DMS 273 (cell line): ENCODE measurements at regions not wholly inside any gene's neighbourhood (a gene's known extent, or its start where the extent isn't known, plus 50 kb on each side); places are given as distances from the start of the nearest gene placed in this dataset.

Experiments
- DNase-seq: peaks from one replicate; lab custom pipeline; 2025; ENCODE audit not compliant: unreplicated experiment; lab: John Stamatoyannopoulos, UW

DNA sequence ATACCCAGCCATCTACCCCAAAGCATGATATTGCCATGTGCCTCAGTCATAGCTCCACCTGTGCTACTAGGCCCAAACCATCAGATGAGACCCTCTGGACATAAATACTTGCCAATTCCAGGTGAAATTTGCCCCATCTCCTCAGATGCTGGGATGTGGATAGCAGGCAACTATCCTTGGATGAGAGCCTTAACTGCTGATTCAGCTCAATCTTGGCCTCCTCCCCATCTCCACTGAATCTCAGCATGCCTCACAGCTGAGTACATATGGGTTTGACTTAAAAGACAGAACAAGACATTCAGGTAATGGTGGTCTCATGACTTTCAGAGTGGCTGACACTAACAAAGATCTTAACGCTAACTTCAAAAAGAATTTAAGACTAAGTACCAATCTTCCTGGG is 50.8 kb upstream of the KLHL13 start:
- no peak for DNase-seq

GRCh38 chrX:118171356-118171755 is 54.7 kb upstream of the KLHL13 start:
- DNase-seq, result no peak

GRCh38 chrX:118174516-118175098 is 58.0 kb upstream of the KLHL13 start:
- DNase-seq, result no peak

DNA sequence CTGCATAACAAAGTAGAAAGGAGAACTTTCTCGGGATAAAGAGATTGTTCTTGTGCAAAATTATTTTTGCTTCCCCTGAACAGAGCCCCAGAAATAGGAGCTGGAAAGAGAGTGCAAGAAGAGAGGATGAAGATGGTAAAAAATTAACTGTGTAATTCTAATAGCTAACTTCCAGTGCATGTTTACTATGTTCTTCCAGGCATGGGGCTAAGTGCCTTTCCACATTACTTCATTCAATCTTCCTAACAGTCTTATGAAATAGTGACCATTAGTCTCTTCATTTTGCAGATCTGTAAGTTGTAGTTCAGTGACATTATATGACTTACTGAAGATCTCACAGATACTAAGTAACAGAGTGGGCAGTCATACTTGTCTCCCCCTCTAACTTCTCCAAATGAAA is 61.1 kb upstream of the KLHL13 start:
- DNase-seq, result no peak

- DNase-seq, result no peak
Measured at GRCh38 chrX:118178450-118178849, 61.8 kb upstream of the KLHL13 start.

DNA sequence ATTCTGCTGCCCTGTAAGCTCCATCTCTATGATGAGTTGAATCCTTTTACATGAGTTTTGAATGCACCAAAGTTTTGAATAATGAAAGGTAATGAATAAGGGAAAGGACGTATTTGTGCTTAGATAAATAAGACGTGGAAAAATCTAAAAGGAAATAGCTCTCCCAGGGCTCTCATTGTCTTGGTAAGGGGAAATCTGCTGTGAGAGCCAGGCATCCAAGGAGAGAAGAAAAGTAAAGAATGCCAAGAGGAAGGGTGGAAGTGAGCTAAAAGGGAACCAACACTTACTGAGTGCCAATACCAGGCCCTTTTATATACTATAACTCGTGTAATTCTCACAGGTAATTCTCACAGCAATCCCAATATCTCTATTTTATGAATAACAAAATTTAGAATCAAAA is 62.6 kb upstream of the KLHL13 start:
- DNase-seq, result no peak

GRCh38 chrX:118179718-118180117 is 63.1 kb upstream of the KLHL13 start:
- no peak for DNase-seq

GRCh38 chrX:118181030-118181429 is 64.4 kb upstream of the KLHL13 start:
- DNase-seq, result peak; percentile 10

GRCh38 chrX:118182025-118182424 is 65.4 kb upstream of the KLHL13 start:
- DNase-seq, result no peak

GRCh38 chrX:118182681-118183080 is 66.1 kb upstream of the KLHL13 start:
- DNase-seq, result no peak

DNA sequence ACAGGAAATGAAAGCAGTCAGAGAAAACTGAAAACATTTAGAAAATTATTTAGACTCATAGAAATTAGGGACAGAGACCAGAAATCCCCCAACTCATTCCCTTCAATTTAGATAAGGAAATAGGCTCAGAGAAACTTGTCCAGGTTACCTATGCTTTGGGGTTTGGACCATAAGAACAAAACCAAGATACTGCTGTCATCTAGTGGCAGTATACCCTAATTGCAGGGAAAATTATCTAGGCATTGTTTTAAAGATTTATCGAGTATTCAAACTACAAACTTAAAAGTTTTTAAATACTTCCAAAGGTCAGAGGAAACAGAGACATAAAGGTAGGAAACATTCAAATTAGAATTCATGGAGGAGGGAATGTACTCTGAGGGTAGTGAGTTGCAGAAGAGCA is 67.0 kb upstream of the KLHL13 start:
- no peak for DNase-seq

DNA sequence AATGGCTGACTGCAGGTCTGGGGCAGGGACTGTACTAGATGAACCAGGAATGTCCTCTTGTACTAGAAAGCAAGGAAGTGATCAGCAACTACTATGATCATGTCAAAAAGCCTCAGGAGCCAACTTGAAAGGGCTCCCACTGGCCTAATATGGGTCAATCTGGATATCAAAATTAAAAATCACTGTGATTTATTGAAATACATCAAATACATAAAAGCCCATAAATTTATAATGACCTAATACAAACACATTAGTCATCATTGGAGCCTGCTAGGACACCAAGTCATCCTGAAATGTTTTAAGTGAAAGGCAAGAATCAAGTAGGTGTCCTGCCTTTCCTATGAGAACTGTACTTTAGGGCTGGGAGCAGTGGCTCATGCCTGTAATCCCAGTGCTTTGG is 70.5 kb upstream of the KLHL13 start:
- DNase-seq, result no peak

DNA sequence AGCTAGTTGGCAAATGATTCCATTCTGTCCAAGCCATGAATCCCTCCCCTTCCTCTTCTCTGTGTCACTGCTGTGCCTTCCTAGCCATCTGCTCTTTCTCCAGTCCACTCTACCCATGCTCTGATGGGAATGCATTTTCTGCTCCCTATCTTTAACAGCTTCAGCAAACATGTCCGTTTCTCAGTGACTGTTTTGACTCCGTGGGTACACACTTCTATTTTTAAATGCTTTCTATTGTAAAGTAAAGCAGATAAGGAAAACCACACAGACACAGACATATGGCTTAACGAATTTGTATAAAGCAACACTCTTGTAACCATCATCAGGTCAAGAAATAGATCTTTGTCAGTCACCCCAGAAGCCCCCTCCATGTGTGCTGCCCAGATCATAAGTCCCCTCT is 72.4 kb upstream of the KLHL13 start:
- DNase-seq, result peak; percentile 42

DNA sequence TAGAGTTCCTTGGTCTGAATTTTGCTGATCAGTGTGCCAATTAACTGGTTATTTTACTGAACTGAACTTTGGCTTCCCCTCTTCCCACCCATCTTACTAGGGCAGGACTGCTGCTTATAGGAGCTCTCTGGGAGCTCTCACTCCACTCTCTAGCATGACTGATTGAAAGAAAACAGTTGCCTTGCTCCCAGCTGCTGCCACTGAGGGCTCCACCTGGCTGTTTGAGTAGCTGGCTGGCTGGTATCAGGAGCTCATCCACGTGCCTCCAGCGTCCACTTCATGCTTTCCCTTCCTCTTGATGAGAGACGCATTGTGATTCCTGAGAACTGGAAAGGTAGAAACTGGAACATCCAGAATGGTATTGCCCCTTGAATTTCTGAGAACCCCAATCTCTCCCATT is 73.0 kb upstream of the KLHL13 start:
- peak; percentile 58 for DNase-seq

- DNase-seq, result no peak
Measured at GRCh38 chrX:118197730-118198129, 81.1 kb upstream of the KLHL13 start.

DNA sequence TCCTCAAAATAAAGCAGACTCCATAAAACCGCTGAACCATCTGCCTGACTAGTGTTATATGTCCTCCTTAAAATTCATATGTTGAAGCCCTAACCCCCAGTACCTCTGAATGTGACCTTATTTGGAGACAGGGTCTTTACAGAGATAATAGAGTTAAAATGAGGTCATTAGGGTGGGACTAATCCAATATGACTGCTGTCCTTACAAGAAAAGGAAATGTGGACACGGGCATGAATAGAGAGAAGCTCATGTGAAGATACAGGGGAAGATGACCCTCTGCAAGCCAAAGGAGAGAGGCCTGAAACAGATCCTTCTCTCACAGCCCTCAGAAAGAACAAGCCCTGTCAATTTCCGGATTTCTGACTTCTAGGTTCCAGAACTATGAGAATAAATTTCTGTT is 82.0 kb upstream of the KLHL13 start:
- DNase-seq, result peak; percentile 10

DNA sequence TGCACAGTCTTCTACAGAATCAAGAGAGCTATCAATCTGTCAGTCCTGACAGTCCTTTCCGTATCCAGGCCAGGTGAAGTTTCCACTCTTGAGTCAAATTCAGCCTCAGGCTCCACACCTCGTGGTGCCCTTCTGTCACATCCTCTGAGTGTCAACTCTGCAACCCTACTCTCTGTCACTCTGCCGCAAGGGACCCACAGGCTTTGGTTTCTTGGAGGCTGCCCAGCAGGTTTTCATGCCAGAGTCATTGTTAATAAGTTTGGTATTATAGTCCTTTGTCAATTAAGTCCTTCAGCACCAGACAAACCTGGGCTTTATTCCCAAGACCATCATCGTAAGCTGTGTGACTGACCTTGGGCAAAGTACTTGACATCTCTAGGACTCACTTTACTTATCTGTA is 83.4 kb upstream of the KLHL13 start:
- DNase-seq, result no peak

GRCh38 chrX:118205421-118206395 is 89.1 kb upstream of the KLHL13 start:
- DNase-seq, result no peak

DNA sequence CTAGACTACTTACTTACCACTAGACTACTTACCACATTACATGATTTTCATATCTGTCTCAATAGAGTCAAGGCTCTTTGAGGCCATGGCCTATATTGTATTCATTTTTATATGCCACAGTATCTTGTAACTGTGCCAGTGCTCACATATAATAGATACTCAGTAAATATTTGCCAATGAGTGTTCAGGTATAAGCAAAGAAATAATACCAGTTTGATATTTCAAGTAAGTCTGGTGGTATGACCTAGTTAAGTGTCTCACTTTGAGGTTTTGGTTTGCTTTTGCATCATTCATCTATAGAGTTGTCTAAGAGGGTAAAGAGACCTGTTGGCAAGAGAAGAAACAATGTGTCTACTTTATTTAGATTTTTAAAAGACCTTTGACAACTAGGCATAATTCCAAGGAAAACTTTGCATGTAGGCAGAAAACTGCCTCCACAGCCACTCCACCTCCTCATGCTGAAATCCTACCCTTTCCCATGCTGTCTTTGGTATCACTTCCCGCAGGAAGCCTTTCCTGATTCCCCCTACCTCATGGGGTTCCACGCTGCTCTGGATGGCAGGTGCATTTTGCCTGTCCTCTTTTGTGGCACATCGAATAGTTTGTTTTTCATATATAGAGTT is 91.3 kb upstream of the KLHL13 start:
- DNase-seq, result no peak

GRCh38 chrX:118208481-118208880 is 91.9 kb upstream of the KLHL13 start:
- DNase-seq, result no peak

- DNase-seq, result peak; percentile 35
Measured at GRCh38 chrX:118211891-118212816, 95.5 kb upstream of the KLHL13 start.
